ENCODE measurements at regions not wholly inside any gene's neighbourhood (a gene's known extent, or its start where the extent isn't known, plus 50 kb on each side); places are given as distances from the start of the nearest gene placed in this dataset.

DNA sequence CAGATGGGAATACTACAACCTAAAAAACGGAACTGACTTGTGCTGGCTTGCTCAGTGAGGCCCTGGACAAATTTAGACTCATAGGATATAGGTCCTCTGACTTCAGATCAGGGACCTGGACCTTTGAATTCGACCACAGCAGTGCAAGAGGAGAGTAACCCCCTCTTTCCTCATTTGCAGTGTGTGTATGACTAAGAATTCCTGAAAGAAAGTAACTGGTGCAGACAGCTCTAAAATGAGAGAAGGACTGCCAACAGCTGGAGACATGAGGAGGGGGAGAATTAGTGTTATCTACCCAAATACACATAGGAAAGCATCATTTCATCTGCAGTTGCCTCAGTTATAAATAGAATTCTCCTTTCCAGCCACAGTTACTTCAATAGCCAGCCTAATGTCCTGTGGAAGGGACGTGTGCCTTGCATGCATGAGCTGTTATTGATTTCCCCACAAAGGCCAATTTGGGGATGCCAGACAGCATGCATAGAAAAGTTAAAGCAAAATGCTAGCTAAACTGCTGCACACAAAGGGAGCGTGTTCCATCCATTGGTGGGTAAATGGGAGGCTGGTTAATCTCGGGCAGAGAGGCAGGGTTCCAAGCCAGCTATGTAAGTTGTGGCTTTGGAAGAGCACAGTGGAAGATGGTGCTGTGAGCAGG, 442.7 kb downstream of the CDK5RAP2 start:
- H4K8ac ChIP-seq (ENCODE audit: low read depth, low read length) = no peak overlapping the region
- H2BK5ac ChIP-seq (ENCODE audit: low read length) = no peak overlapping the region
- H3K18ac ChIP-seq (ENCODE audit: low read length) = no peak overlapping the region
- H3K4me1 ChIP-seq (ENCODE audit: control insufficient read depth in 2 of 2, insufficient read depth in 1 of 2, low read depth in 1 of 2, low read length in 2 of 2) = no peaks in the 10 kb centered on the region
- no peak overlapping the region for H3K23ac ChIP-seq (ENCODE audit: low read depth, low read length, poor library complexity)
- H3K27ac ChIP-seq (replicated peaks; ENCODE audit: low read length) = no peak overlapping the region
- peaks cover 0 to 4% of the 10 kb centered on the region in 2 donors for H3K9me3 ChIP-seq (replicated peaks in 1 of 2; ENCODE audit: control insufficient read depth in 2 of 2, insufficient read depth in 1 of 2, low read depth in 1 of 2, low read length in 2 of 2)
- H3K27me3 ChIP-seq (ENCODE audit: control insufficient read depth in 3 of 3, insufficient read depth in 3 of 3, low read depth in 1 of 3, low read length in 3 of 3) = no peaks in the 10 kb centered on the region
- H3K79me1 ChIP-seq (ENCODE audit: low read depth, low read length) = no peaks in the 10 kb centered on the region
- DNase-seq (ENCODE audit: low spot score) = no peak
- no peak overlapping the region for H3K9ac ChIP-seq (ENCODE audit: low read depth, low read length, poor library complexity)
- H2AFZ ChIP-seq (ENCODE audit: low read length) = no peak overlapping the region
- no peaks in the 10 kb centered on the region for H3K36me3 ChIP-seq (replicated peaks in 1 of 2; ENCODE audit: control insufficient read depth in 2 of 2, insufficient read depth in 2 of 2, low read length in 2 of 2)
- no peak overlapping the region for H4K91ac ChIP-seq (ENCODE audit: low read depth, low read length, poor library complexity)
- no peak overlapping the region for H3K4ac ChIP-seq (ENCODE audit: low read length)
- H2BK120ac ChIP-seq (ENCODE audit: low read depth, low read length) = no peak overlapping the region
- H3K14ac ChIP-seq (ENCODE audit: low read length) = no peak overlapping the region
- no peak overlapping the region for H3K4me2 ChIP-seq (ENCODE audit: insufficient read depth, low read length, poor library complexity, severe bottlenecking)
- H2BK15ac ChIP-seq (ENCODE audit: low read length) = no peak overlapping the region
- no peak overlapping the region for H3K4me3 ChIP-seq (ENCODE audit: low read length in 2 of 2)
- H2BK12ac ChIP-seq (ENCODE audit: low read length) = no peak overlapping the region
- no CpG with 5 or more reads among the region's 5 CpGs for WGBS, 2 donors (ENCODE audit: extremely low coverage in 2 of 2, insufficient read length in 2 of 2, insufficient replicate concordance in 1 of 2)
- no peak overlapping the region for H2AK5ac ChIP-seq (ENCODE audit: low read depth, low read length)

DNA sequence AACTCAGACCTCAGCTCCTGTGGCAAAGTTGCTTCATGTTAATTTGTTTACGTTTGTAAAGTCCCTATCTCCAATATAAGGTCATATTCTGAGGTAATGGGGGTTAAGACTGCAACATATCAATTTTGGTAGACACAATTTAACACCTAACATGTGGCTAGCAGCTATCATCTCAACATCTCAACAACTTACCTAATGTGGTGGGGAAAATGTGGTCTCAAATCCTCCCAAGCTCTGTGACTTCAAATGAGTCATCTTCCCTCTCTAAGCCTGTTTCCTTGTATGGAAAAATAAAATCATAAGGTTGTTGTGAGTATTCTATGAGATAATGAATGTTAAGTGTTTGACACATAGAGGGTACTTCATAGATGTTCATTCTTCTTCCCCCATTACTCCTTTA, 443.3 kb downstream of the CDK5RAP2 start:
- no peak for DNase-seq (ENCODE audit: low spot score)
- no peak overlapping the region for H2BK120ac ChIP-seq (ENCODE audit: low read depth, low read length)
- H2AK5ac ChIP-seq (ENCODE audit: low read depth, low read length) = no peak overlapping the region
- no peak overlapping the region for H2AFZ ChIP-seq (ENCODE audit: low read length)
- H3K27me3 ChIP-seq (ENCODE audit: control insufficient read depth in 3 of 3, insufficient read depth in 3 of 3, low read depth in 1 of 3, low read length in 3 of 3) = no peaks in the 10 kb centered on the region
- no peaks in the 10 kb centered on the region for H3K4me1 ChIP-seq (ENCODE audit: control insufficient read depth in 2 of 2, insufficient read depth in 1 of 2, low read depth in 1 of 2, low read length in 2 of 2)
- no peak overlapping the region for H4K8ac ChIP-seq (ENCODE audit: low read depth, low read length)
- no peak overlapping the region for H3K9ac ChIP-seq (ENCODE audit: low read depth, low read length, poor library complexity)
- no peaks in the 10 kb centered on the region for H3K79me1 ChIP-seq (ENCODE audit: low read depth, low read length)
- no peak overlapping the region for H2BK12ac ChIP-seq (ENCODE audit: low read length)
- H4K91ac ChIP-seq (ENCODE audit: low read depth, low read length, poor library complexity) = no peak overlapping the region
- no peak overlapping the region for H3K27ac ChIP-seq (replicated peaks; ENCODE audit: low read length)
- no peak overlapping the region for H2BK15ac ChIP-seq (ENCODE audit: low read length)
- H3K4me2 ChIP-seq (ENCODE audit: insufficient read depth, low read length, poor library complexity, severe bottlenecking) = no peak overlapping the region
- H3K14ac ChIP-seq (ENCODE audit: low read length) = no peak overlapping the region
- no peak overlapping the region for H3K23ac ChIP-seq (ENCODE audit: low read depth, low read length, poor library complexity)
- H2BK5ac ChIP-seq (ENCODE audit: low read length) = no peak overlapping the region
- peaks cover 0 to 4% of the 10 kb centered on the region in 2 donors for H3K9me3 ChIP-seq (replicated peaks in 1 of 2; ENCODE audit: control insufficient read depth in 2 of 2, insufficient read depth in 1 of 2, low read depth in 1 of 2, low read length in 2 of 2)
- no CpG with 5 or more reads among the region's 1 CpG for WGBS, 2 donors (ENCODE audit: extremely low coverage in 2 of 2, insufficient read length in 2 of 2, insufficient replicate concordance in 1 of 2)
- H3K4me3 ChIP-seq (ENCODE audit: low read length in 2 of 2) = no peak overlapping the region
- no peak overlapping the region for H3K4ac ChIP-seq (ENCODE audit: low read length)
- no peak overlapping the region for H3K18ac ChIP-seq (ENCODE audit: low read length)
- no peaks in the 10 kb centered on the region for H3K36me3 ChIP-seq (replicated peaks in 1 of 2; ENCODE audit: control insufficient read depth in 2 of 2, insufficient read depth in 2 of 2, low read length in 2 of 2)

DNA sequence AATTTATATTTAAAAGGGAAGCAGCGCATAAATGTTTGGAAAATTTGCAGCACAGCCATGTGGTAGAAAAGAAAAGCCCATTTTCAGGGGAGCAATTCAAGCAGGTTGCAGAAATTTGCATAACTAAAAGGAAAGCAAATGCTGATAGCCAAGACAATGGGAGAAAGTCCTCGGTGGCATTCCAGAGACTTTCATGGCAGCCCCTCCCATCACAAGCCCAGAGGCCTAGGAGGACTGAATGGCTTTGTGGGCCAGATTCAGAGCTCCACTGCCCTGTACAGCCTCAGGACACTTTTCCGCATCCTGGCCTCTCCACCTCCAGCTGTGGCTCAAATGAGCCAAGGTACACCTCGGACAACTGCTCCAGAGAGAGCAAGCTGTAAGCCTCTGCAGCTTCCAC, 462.9 kb downstream of the CDK5RAP2 start:
- no peak overlapping the region for H3K14ac ChIP-seq (ENCODE audit: low read length)
- no peak overlapping the region for H3K4ac ChIP-seq (ENCODE audit: low read length)

DNA sequence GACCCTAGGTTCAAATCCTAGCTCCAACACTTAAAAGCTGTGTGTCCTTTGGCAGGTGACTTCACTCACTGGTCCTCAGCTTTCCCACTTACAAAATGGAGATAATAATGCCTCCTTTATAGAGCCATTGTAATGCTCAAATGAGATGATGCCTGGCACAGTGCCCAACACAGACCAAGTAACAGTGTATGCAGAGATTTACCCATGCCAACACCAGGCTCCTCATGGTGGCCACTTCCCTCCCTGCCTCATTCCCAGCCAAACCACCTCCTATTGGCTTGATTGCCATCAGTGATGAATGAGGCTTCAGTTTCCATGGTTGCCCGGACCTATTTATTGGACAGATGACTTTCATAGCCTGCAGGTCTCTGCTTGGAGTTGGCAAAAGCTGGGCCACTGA, 469.4 kb downstream of the CDK5RAP2 start:
- Histone ChIP-seq H3K4me3 (ENCODE audit: low read length in 2 of 2) (no peak overlapping the region), H2BK5ac (ENCODE audit: low read length) (no peak overlapping the region), H3K9me3 (replicated peaks in 1 of 2; ENCODE audit: control insufficient read depth in 2 of 2, insufficient read depth in 1 of 2, low read depth in 1 of 2, low read length in 2 of 2) (no peaks in the 10 kb centered on the region), H2AK5ac (ENCODE audit: low read depth, low read length) (no peak overlapping the region), H3K4ac (ENCODE audit: low read length) (no peak overlapping the region), H3K27ac (replicated peaks; ENCODE audit: low read length) (no peak overlapping the region), H3K36me3 (replicated peaks in 1 of 2; ENCODE audit: control insufficient read depth in 2 of 2, insufficient read depth in 2 of 2, low read length in 2 of 2) (no peaks in the 10 kb centered on the region), H3K27me3 (ENCODE audit: control insufficient read depth in 3 of 3, insufficient read depth in 3 of 3, low read depth in 1 of 3, low read length in 3 of 3) (no peaks in the 10 kb centered on the region), H2BK12ac (ENCODE audit: low read length) (no peak overlapping the region), H4K91ac (ENCODE audit: low read depth, low read length, poor library complexity) (no peak overlapping the region), H3K4me1 (ENCODE audit: control insufficient read depth in 2 of 2, insufficient read depth in 1 of 2, low read depth in 1 of 2, low read length in 2 of 2) (no peaks in the 10 kb centered on the region), H4K8ac (ENCODE audit: low read depth, low read length) (no peak overlapping the region), H3K4me2 (ENCODE audit: insufficient read depth, low read length, poor library complexity, severe bottlenecking) (no peak overlapping the region), H3K18ac (ENCODE audit: low read length) (no peak overlapping the region), H2BK120ac (ENCODE audit: low read depth, low read length) (no peak overlapping the region), H2AFZ (ENCODE audit: low read length) (no peak overlapping the region), H3K14ac (ENCODE audit: low read length) (no peak overlapping the region), H3K23ac (ENCODE audit: low read depth, low read length, poor library complexity) (no peak overlapping the region), H2BK15ac (ENCODE audit: low read length) (no peak overlapping the region), H3K9ac (ENCODE audit: low read depth, low read length, poor library complexity) (no peak overlapping the region), H3K79me1 (ENCODE audit: low read depth, low read length) (no peaks in the 10 kb centered on the region)
- WGBS, 2 donors (ENCODE audit: extremely low coverage in 2 of 2, insufficient read length in 2 of 2, insufficient replicate concordance in 1 of 2) = no CpG with 5 or more reads among the region's 1 CpG
- no peak for DNase-seq (ENCODE audit: low spot score)

More for the DNA sequence above, 462.9 kb downstream of the CDK5RAP2 start:
- Histone ChIP-seq H3K18ac (ENCODE audit: low read length) (no peak overlapping the region), H3K27ac (replicated peaks; ENCODE audit: low read length) (no peak overlapping the region), H2BK120ac (ENCODE audit: low read depth, low read length) (no peak overlapping the region), H2BK15ac (ENCODE audit: low read length) (no peak overlapping the region), H3K36me3 (replicated peaks in 1 of 2; ENCODE audit: control insufficient read depth in 2 of 2, insufficient read depth in 2 of 2, low read length in 2 of 2) (no peaks in the 10 kb centered on the region), H4K8ac (ENCODE audit: low read depth, low read length) (no peak overlapping the region), H2AFZ (ENCODE audit: low read length) (no peak overlapping the region), H2AK5ac (ENCODE audit: low read depth, low read length) (no peak overlapping the region), H3K27me3 (ENCODE audit: control insufficient read depth in 3 of 3, insufficient read depth in 3 of 3, low read depth in 1 of 3, low read length in 3 of 3) (no peaks in the 10 kb centered on the region), H3K23ac (ENCODE audit: low read depth, low read length, poor library complexity) (no peak overlapping the region), H2BK12ac (ENCODE audit: low read length) (no peak overlapping the region), H3K4me1 (ENCODE audit: control insufficient read depth in 2 of 2, insufficient read depth in 1 of 2, low read depth in 1 of 2, low read length in 2 of 2) (no peaks in the 10 kb centered on the region), H3K79me1 (ENCODE audit: low read depth, low read length) (no peaks in the 10 kb centered on the region), H3K4me3 (ENCODE audit: low read length in 2 of 2) (no peak overlapping the region), H3K4me2 (ENCODE audit: insufficient read depth, low read length, poor library complexity, severe bottlenecking) (no peak overlapping the region), H2BK5ac (ENCODE audit: low read length) (no peak overlapping the region), H4K91ac (ENCODE audit: low read depth, low read length, poor library complexity) (no peak overlapping the region), H3K9ac (ENCODE audit: low read depth, low read length, poor library complexity) (no peak overlapping the region), H3K9me3 (replicated peaks in 1 of 2; ENCODE audit: control insufficient read depth in 2 of 2, insufficient read depth in 1 of 2, low read depth in 1 of 2, low read length in 2 of 2) (peaks cover 0 to 2% of the 10 kb centered on the region in 2 donors)
- WGBS, 2 donors (ENCODE audit: extremely low coverage in 2 of 2, insufficient read length in 2 of 2, insufficient replicate concordance in 1 of 2) = no CpG with 5 or more reads among the region's 4 CpGs
- DNase-seq (ENCODE audit: low spot score) = no peak

Data from neuronal stem cell (in vitro differentiated cells).